Activated CD4-positive, alpha-beta T cell treated with anti-CD3 and anti-CD28 coated beads, Interleukin-2, amount 10 ng/mL, durations not matched to agents 7 days and 5 days (primary cell): ENCODE measurements at regions not wholly inside any gene's neighbourhood (a gene's known extent, or its start where the extent isn't known, plus 50 kb on each side); places are given as distances from the start of the nearest gene placed in this dataset.

ENCODE experiments used
- CTCF ChIA-PET: fragments of 350-600 bp; sonication (Branson Sonifier 250); formaldehyde crosslinking; loops from one replicate; lab custom pipeline; 2021; ENCODE audit warnings: antibody characterized with exemption; lab: Charles Lee
- POLR2A ChIA-PET: fragments of 350-600 bp; sonication (Branson Sonifier 250); formaldehyde crosslinking; loops from one replicate; lab custom pipeline; 2021; ENCODE audit warnings: antibody characterized with exemption; lab: Charles Lee
- DNase-seq: peaks from one replicate; pipeline ENCODE4 v3.0.0-alpha.2; 2020
- H3K27ac Mint-ChIP-seq: one replicate; pipeline ENCODE4 v1.8.0; 2021; ENCODE audit warnings: mild to moderate bottlenecking, moderate library complexity, mixed read lengths
- H3K27me3 Mint-ChIP-seq: one replicate; pipeline ENCODE4 v1.8.0; 2021; ENCODE audit warnings: mixed read lengths
- H3K36me3 Mint-ChIP-seq: one replicate; pipeline ENCODE4 v1.8.0; 2021; ENCODE audit warnings: low read depth, mixed read lengths
- H3K4me1 Mint-ChIP-seq: one replicate; pipeline ENCODE4 v1.8.0; 2021; ENCODE audit warnings: mixed read lengths
- H3K4me3 Mint-ChIP-seq: one replicate; pipeline ENCODE4 v1.8.0; 2021; ENCODE audit warnings: mild to moderate bottlenecking, moderate library complexity, mixed read lengths
- H3K9me3 Mint-ChIP-seq: one replicate; pipeline ENCODE4 v1.8.0; 2021; ENCODE audit warnings: mixed read lengths

DNA sequence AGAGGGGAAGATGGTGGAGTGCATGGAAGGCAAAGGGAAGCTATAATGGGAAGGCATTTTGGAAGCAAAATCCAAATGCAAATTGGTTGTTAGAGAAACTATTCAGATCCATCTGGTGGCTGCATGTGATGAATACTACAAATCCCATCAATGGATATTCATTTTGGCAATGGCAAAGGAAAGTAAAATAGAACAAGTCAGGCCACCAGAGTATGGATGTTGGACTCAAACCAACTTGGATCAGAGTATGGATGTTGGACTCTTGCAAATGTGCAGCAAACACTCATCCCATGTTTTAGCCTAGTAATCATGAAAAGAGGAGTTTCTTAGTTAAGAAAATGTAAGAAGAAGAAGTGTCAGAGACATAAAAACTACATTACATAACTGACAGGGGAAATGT is 289.6 kb upstream of the DAB1 start:
- ChIA-PET CTCF (no interaction called here), POLR2A (no interaction called here)
- Mint-ChIP-seq H3K4me3 (no peak overlapping the region), H3K9me3 (no peaks in the 10 kb centered on the region), H3K27me3 (no peaks in the 10 kb centered on the region), H3K27ac (no peak overlapping the region), H3K4me1 (no peaks in the 10 kb centered on the region), H3K36me3 (no peaks in the 10 kb centered on the region)
- DNase-seq, result no peak

GRCh38 chr1:57712846-57713245 is 289.0 kb upstream of the DAB1 start:
- CTCF ChIA-PET, result no interaction called here
- no peak overlapping the region for H3K27ac Mint-ChIP-seq
- DNase-seq, result no peak
- no peaks in the 10 kb centered on the region for H3K4me1 Mint-ChIP-seq
- H3K36me3 Mint-ChIP-seq, result no peaks in the 10 kb centered on the region
- no peak overlapping the region for H3K4me3 Mint-ChIP-seq
- POLR2A ChIA-PET, result no interaction called here
- H3K9me3 Mint-ChIP-seq, result no peaks in the 10 kb centered on the region
- no peaks in the 10 kb centered on the region for H3K27me3 Mint-ChIP-seq

- ChIA-PET CTCF (no interaction called here), POLR2A (no interaction called here)
- Mint-ChIP-seq H3K36me3 (no peaks in the 10 kb centered on the region), H3K9me3 (no peaks in the 10 kb centered on the region), H3K27me3 (no peaks in the 10 kb centered on the region), H3K27ac (no peak overlapping the region), H3K4me1 (no peaks in the 10 kb centered on the region), H3K4me3 (no peak overlapping the region)
- DNase-seq, result no peak
Observed at GRCh38 chr1:57711326-57711725, 287.5 kb upstream of the DAB1 start.

- Mint-ChIP-seq H3K4me1 (no peaks in the 10 kb centered on the region), H3K9me3 (no peaks in the 10 kb centered on the region), H3K4me3 (no peak overlapping the region), H3K36me3 (no peaks in the 10 kb centered on the region), H3K27ac (no peak overlapping the region), H3K27me3 (no peaks in the 10 kb centered on the region)
- DNase-seq, result no peak
- ChIA-PET POLR2A (no interaction called here), CTCF (no interaction called here)
Observed at GRCh38 chr1:57707631-57708030, 283.8 kb upstream of the DAB1 start.

GRCh38 chr1:57704811-57705210 is 281.0 kb upstream of the DAB1 start:
- ChIA-PET POLR2A (no interaction called here), CTCF (no interaction called here)
- DNase-seq, result no peak
- Mint-ChIP-seq H3K27ac (no peak overlapping the region), H3K4me3 (no peak overlapping the region), H3K36me3 (no peaks in the 10 kb centered on the region), H3K27me3 (no peaks in the 10 kb centered on the region), H3K9me3 (no peaks in the 10 kb centered on the region), H3K4me1 (no peaks in the 10 kb centered on the region)

DNA sequence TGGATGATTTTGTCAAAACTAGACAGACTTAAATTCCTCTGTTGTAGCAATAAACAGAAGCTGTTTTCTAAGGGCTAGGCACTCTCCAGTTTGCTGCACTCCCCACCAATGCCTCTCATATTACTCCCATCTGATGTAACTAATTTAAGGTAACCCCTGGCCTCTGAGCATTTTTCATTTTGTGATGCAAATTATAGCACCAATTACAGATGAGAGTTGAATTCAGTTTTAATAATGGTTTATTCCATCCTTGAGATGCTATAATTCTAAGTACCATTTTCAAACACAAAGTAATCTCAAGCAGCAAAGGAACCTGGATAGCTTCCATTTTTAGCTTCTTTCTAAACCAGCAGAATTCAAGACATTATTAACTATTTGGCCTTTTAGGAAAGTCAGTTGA is 280.4 kb upstream of the DAB1 start:
- Mint-ChIP-seq H3K36me3 (no peaks in the 10 kb centered on the region), H3K27ac (no peak overlapping the region), H3K4me1 (no peaks in the 10 kb centered on the region), H3K9me3 (no peaks in the 10 kb centered on the region), H3K4me3 (no peak overlapping the region), H3K27me3 (no peaks in the 10 kb centered on the region)
- POLR2A ChIA-PET, result no interaction called here
- CTCF ChIA-PET, result no interaction called here
- no peak for DNase-seq

- no peak overlapping the region for H3K4me3 Mint-ChIP-seq
- POLR2A ChIA-PET, result no interaction called here
Observed at GRCh38 chr1:57696904-57697303, 273.0 kb upstream of the DAB1 start.

DNA sequence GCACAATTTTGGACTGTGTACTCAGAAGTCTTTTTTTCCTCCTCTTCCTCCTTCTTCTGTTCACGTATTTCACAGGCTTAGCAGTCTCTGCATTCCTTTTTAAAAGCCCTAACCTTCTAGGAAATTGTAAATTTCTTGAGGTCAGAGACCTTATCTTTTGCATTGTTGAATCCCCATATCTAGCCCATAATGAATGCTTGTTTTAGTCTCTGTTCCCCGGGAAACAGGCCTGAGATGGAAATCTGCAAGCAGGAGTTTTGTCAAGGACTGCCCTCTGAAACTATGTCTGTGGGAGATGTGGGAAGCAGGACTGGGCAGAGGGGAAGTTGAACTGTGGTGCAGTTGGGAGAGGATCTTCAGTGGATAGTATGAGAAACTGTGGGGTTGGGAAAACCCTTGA is 272.2 kb upstream of the DAB1 start:
- H3K27ac Mint-ChIP-seq, result no peak overlapping the region
- H3K4me1 Mint-ChIP-seq, result no peaks in the 10 kb centered on the region
- ChIA-PET POLR2A (no interaction called here), CTCF (no interaction called here)
- no peaks in the 10 kb centered on the region for H3K36me3 Mint-ChIP-seq
- H3K27me3 Mint-ChIP-seq, result no peaks in the 10 kb centered on the region
- DNase-seq, result no peak
- H3K4me3 Mint-ChIP-seq, result no peak overlapping the region
- H3K9me3 Mint-ChIP-seq, result peaks cover 4% of the 10 kb centered on the region

More at GRCh38 chr1:57696904-57697303, 273.0 kb upstream of the DAB1 start:
- H3K27ac Mint-ChIP-seq, result no peak overlapping the region
- no peaks in the 10 kb centered on the region for H3K36me3 Mint-ChIP-seq
- no peaks in the 10 kb centered on the region for H3K4me1 Mint-ChIP-seq
- peaks cover 4% of the 10 kb centered on the region for H3K9me3 Mint-ChIP-seq
- CTCF ChIA-PET, result no interaction called here
- DNase-seq, result no peak
- no peaks in the 10 kb centered on the region for H3K27me3 Mint-ChIP-seq

GRCh38 chr1:57686306-57686705 is 262.4 kb upstream of the DAB1 start:
- no peaks in the 10 kb centered on the region for H3K4me1 Mint-ChIP-seq
- POLR2A ChIA-PET, result no interaction called here
- H3K27ac Mint-ChIP-seq, result no peak overlapping the region
- peaks cover 8% of the 10 kb centered on the region for H3K9me3 Mint-ChIP-seq
- no peak for DNase-seq
- H3K4me3 Mint-ChIP-seq, result no peak overlapping the region
- CTCF ChIA-PET, result no interaction called here
- no peaks in the 10 kb centered on the region for H3K36me3 Mint-ChIP-seq
- H3K27me3 Mint-ChIP-seq, result no peaks in the 10 kb centered on the region

GRCh38 chr1:57683037-57683942 is 259.4 kb upstream of the DAB1 start:
- Mint-ChIP-seq H3K4me3 (no peak overlapping the region), H3K27me3 (no peaks in the 10 kb centered on the region), H3K36me3 (no peaks in the 10 kb centered on the region), H3K27ac (no peak overlapping the region), H3K4me1 (no peaks in the 10 kb centered on the region), H3K9me3 (peaks cover 6% of the 10 kb centered on the region)
- no peak for DNase-seq
- POLR2A ChIA-PET, result no interaction called here
- CTCF ChIA-PET, result no interaction called here

DNA sequence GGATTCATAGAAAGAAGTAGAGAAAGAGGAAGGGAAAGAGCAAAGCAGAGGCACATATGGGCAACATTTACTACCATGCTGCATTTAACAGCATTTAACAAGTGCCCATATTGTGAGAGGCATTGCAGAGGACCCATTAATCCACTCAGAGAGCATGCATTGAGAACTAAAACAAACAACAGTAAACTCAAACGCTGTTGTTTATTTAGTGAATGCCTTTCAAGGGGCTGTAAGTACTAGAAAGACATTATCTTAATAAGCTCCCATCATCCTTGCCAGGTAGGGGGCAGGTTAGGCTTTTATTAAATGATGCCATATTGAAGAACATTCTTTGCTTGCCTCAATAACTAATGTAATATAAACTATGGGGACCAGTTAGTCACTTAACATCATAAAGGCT is 254.3 kb upstream of the DAB1 start:
- no peaks in the 10 kb centered on the region for H3K9me3 Mint-ChIP-seq
- H3K4me3 Mint-ChIP-seq, result no peak overlapping the region
- H3K27ac Mint-ChIP-seq, result no peak overlapping the region
- CTCF ChIA-PET, result no interaction called here
- no peak for DNase-seq
- POLR2A ChIA-PET, result no interaction called here
- no peaks in the 10 kb centered on the region for H3K4me1 Mint-ChIP-seq
- no peaks in the 10 kb centered on the region for H3K36me3 Mint-ChIP-seq
- H3K27me3 Mint-ChIP-seq, result no peaks in the 10 kb centered on the region

DNA sequence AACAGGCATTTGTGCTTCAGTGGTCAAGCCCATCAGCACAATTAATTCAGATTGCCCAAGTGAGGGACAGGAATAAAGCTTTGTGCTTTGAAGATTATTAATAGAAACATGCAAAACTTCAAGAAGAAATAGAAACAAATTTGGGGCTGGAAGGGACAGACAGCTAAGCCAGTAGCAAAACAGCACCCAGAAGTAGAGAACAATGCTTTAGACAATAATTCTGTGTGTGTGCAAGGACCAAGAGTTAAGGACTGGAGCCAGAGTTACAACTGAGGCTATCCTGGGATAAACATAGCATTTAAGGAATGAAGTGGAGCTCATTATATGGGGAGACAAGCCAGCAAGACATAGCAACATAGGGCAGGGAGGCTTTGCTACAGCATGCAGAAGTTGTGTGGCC is 251.9 kb upstream of the DAB1 start:
- H3K4me1 Mint-ChIP-seq, result no peaks in the 10 kb centered on the region
- H3K36me3 Mint-ChIP-seq, result no peaks in the 10 kb centered on the region
- H3K27me3 Mint-ChIP-seq, result no peaks in the 10 kb centered on the region
- no peaks in the 10 kb centered on the region for H3K9me3 Mint-ChIP-seq
- ChIA-PET POLR2A (no interaction called here), CTCF (no interaction called here)
- no peak for DNase-seq
- no peak overlapping the region for H3K27ac Mint-ChIP-seq
- no peak overlapping the region for H3K4me3 Mint-ChIP-seq

DNA sequence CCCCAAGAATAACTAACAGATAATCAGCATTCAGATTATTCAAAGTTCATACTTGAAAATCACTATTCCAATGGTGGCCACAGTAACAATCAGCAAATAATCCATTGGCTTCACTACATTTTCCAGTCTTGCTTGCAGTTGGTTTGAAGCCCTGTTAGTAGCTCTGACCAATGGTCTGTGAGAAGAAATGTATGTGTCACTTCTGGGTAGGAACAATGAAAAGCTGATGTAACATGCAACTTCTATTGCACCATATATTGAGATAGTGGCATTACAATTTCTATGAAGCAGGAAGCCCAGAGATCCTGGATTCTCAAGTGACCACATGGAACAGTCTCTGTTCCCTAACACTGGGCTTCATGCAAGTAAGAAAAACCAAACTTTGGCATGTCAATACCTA is 250.9 kb upstream of the DAB1 start:
- H3K27ac Mint-ChIP-seq, result no peak overlapping the region
- H3K36me3 Mint-ChIP-seq, result no peaks in the 10 kb centered on the region

More for the DNA sequence above, 250.9 kb upstream of the DAB1 start:
- CTCF ChIA-PET, result no interaction called here
- Mint-ChIP-seq H3K9me3 (no peaks in the 10 kb centered on the region), H3K27me3 (no peaks in the 10 kb centered on the region), H3K4me1 (no peaks in the 10 kb centered on the region), H3K4me3 (no peak overlapping the region)
- POLR2A ChIA-PET, result no interaction called here
- no peak for DNase-seq
